Mucosa of rectum (tissue), 2 donors: ENCODE measurements at regions not wholly inside any gene's neighbourhood (a gene's known extent, or its start where the extent isn't known, plus 50 kb on each side); places are given as distances from the start of the nearest gene placed in this dataset.

Experiments
- H3K27ac ChIP-seq, 2 donors: one replicate each; pipeline ENCODE4 v1.7.0; 2013; ENCODE audit warnings: inconsistent platforms in 2 of 2, low read depth in 2 of 2, low read length in 2 of 2
- H3K27me3 ChIP-seq, 2 donors: one replicate each; pipeline ENCODE4 v1.7.0; 2013; ENCODE audit warnings: low read length in 2 of 2; ENCODE audit not compliant: control insufficient read depth in 2 of 2, insufficient read depth in 2 of 2
- H3K36me3 ChIP-seq, 2 donors: one replicate each; pipeline ENCODE4 v1.7.0; 2013; ENCODE audit warnings: low read length in 2 of 2; ENCODE audit not compliant: control insufficient read depth in 2 of 2, insufficient read depth in 2 of 2
- H3K4me1 ChIP-seq, 2 donors: one replicate each; pipeline ENCODE4 v1.7.0; 2013; ENCODE audit warnings: low read length in 2 of 2, mild to moderate bottlenecking in 1 of 2; ENCODE audit not compliant: control insufficient read depth in 2 of 2, insufficient read depth in 2 of 2
- H3K4me3 ChIP-seq, 2 donors: one replicate each; pipeline ENCODE4 v1.7.0; 2013; ENCODE audit warnings: low read length in 2 of 2
- H3K9ac ChIP-seq, 2 donors: one replicate each; pipeline ENCODE4 v1.7.0; 2013; ENCODE audit warnings: low read length in 2 of 2, low read depth in 1 of 2, mild to moderate bottlenecking in 1 of 2
- H3K9me3 ChIP-seq, 2 donors: one replicate each; pipeline ENCODE4 v1.7.0; 2013; ENCODE audit warnings: low read length in 2 of 2; ENCODE audit not compliant: control insufficient read depth in 2 of 2
- donor health status: healthy.
- donor health status: Normal muscosa, but diverticular disease.

DNA sequence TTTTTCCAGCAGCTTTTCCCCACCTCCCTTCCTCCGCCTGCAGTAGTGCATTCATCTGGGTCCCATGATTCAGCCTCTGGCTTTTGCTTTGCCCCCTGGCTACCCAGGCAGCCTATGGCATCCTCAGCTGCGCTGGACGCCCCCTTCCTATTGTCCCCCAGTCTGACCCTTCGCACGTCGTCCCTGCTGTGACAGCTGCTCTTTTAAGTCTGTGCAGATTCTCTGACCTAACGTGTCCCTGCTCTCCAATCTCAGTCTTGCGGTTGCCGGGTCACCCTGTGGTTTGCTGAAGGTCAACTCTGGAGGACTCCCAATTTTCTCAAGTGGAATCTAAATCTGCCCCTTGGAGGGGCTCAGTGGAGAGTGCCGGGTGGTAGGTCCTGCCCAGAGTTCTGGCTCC, 294.3 kb downstream of the CDC5L start:
- H3K27me3 ChIP-seq, result no peaks in the 10 kb centered on the region
- H3K4me3 ChIP-seq, result no peak overlapping the region
- no peak overlapping the region for H3K9ac ChIP-seq
- no peaks in the 10 kb centered on the region for H3K4me1 ChIP-seq
- no peak overlapping the region for H3K27ac ChIP-seq
- no peaks in the 10 kb centered on the region for H3K9me3 ChIP-seq
- no peaks in the 10 kb centered on the region for H3K36me3 ChIP-seq

DNA sequence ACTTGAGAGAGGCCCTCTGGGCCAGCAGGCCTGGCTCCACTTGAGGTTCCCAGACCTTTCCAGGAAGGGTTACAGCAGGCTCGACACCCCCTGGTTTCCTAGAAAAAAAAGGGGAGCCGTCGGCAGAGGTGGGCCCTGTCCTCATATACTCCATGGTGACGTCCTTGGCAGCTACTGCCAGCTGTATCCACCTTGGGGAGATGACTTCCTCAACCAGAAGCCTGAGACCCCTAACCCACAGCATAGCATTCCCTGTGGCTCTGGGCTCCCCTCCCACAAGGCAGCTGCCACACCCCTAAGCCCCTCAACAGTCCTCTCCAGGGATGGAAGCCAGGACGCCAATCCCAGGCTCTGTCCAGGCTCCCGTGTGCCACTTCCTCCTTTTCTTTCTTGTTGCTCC, 294.8 kb downstream of the CDC5L start:
- H3K36me3 ChIP-seq, result no peaks in the 10 kb centered on the region
- no peak overlapping the region for H3K27ac ChIP-seq
- no peaks in the 10 kb centered on the region for H3K9me3 ChIP-seq
- no peak overlapping the region for H3K9ac ChIP-seq
- no peaks in the 10 kb centered on the region for H3K4me1 ChIP-seq
- no peak overlapping the region for H3K4me3 ChIP-seq
- H3K27me3 ChIP-seq, result no peaks in the 10 kb centered on the region

DNA sequence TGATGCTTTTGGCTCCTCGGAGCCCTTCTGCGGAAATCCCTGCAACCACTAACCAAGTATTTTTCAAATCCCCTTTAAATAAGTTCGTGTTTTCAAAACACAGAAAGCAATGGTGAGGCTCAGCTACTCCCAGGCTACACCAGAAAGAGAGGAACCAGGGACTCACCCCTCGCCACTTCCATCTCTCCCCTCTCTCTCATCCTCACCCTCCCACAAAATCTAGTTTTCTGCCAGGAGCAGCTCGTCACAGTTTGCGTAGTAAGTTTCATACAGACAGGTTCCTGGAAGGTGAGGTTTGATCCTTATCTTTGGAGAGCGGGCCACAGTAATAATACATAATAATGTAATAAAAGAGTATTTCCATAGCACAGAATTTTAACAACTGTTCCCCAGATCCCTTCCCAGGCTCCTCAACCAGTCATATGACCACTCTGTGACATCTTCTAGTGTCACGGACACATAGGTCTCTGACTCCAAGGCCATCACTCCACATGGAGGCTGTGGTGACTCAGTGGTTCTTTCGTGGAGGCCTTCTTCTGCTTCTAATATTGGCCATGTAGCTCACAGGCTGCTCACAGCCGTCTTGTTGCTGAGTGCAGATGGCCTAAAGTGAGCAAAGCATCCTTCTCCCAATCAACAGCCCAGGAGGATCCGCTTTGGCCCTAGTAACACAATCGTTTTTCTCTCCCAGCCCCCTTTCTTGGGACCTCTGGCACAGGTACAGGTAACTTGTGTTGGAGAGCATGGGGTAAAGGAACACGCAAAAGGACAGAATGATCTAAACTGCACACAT, 295.7 kb downstream of the CDC5L start:
- H3K9me3 ChIP-seq, result no peaks in the 10 kb centered on the region
- no peak overlapping the region for H3K9ac ChIP-seq
- H3K4me1 ChIP-seq, result no peaks in the 10 kb centered on the region
- H3K4me3 ChIP-seq, result no peak overlapping the region
- no peaks in the 10 kb centered on the region for H3K36me3 ChIP-seq
- H3K27ac ChIP-seq, result no peak overlapping the region
- no peaks in the 10 kb centered on the region for H3K27me3 ChIP-seq

DNA sequence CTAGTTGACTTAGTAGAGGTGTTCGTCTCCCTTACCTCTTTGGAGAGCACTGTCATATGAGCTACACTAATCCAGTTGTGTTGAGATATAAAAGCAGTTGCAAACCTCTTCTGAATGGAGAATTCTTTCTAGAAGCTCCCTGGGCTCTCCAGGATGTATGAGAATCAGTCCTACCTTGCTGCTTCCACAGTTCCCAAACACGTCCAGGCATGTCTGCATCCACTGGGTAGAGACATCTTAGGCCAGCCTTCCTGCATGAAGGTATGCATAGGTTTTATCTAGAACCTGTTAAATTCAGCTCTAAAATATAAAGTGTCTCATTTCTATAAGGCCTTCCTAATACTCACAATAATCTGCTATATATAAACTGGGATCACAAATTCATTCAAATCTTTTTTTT, 297.7 kb downstream of the CDC5L start:
- Histone ChIP-seq H3K9ac (no peak overlapping the region), H3K27ac (no peak overlapping the region), H3K4me3 (no peak overlapping the region), H3K4me1 (no peaks in the 10 kb centered on the region), H3K36me3 (no peaks in the 10 kb centered on the region), H3K27me3 (no peaks in the 10 kb centered on the region), H3K9me3 (no peaks in the 10 kb centered on the region)

DNA sequence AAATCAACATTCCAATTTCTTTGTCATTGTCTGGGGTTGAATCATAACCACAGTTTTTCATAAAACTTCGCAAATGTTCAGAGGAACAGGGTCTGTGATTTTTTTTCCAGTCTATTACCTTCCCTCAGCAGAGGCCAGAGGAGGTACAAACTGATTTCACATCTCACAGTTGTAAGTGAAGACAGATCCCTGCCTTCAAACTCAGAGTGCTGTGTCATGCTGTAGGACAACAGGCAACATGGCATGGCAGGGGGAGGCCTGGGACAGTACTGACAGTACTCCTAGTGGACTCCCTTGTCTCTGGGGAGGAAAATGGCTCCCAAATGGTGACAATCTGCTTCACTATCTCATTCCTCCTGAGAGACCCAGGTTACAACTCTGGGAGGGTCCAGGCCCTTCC, 308.6 kb downstream of the CDC5L start:
- H3K27ac ChIP-seq, result no peak overlapping the region
- H3K9ac ChIP-seq, result no peak overlapping the region
- H3K4me1 ChIP-seq, result no peaks in the 10 kb centered on the region
- no peak overlapping the region for H3K4me3 ChIP-seq
- no peaks in the 10 kb centered on the region for H3K9me3 ChIP-seq
- H3K36me3 ChIP-seq, result no peaks in the 10 kb centered on the region
- no peaks in the 10 kb centered on the region for H3K27me3 ChIP-seq

DNA sequence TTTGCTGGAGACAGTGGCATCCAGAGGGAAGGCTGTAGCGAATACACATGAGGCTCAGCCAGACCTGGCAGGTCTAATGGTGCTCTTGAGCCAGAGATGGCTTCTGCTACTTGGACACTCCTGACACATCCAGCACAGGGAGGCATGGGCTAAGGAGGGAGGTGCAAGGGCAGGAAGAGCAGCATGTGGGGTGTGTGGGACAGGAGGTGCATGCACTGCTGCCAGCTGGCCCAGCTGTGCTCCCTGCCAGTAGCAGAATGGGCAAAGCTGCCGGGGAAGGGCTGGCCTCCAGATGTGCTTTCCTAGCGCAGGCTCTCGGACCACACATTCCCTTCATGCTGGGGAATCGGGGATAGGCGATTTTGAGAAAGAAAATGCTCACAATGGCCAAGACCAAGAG, 309.2 kb downstream of the CDC5L start:
- H3K4me1 ChIP-seq, result no peaks in the 10 kb centered on the region
- H3K9ac ChIP-seq, result no peak overlapping the region
- H3K27ac ChIP-seq, result no peak overlapping the region
- H3K9me3 ChIP-seq, result no peaks in the 10 kb centered on the region
- no peaks in the 10 kb centered on the region for H3K27me3 ChIP-seq
- H3K4me3 ChIP-seq, result no peak overlapping the region
- H3K36me3 ChIP-seq, result no peaks in the 10 kb centered on the region

DNA sequence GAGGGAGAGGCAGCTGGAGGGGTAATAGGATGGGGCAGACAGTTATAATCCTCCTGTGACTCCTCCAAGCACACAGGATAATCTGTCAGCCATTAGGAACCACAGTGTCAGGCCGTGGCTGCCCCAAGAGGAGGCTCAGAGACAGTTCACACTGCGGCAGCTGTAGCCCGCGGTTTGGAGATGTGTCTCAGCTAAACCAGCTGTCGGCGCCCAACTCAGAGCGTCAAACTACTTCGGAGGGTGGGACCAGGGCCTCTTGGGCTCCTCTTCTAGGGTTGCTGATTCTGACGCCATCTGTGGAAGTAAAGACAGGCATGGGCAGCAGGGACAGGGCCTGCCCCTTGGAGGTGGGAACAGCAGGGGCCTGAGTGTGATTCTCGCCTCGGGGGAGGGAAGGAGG, 309.8 kb downstream of the CDC5L start:
- H3K27ac ChIP-seq, result no peak overlapping the region

DNA sequence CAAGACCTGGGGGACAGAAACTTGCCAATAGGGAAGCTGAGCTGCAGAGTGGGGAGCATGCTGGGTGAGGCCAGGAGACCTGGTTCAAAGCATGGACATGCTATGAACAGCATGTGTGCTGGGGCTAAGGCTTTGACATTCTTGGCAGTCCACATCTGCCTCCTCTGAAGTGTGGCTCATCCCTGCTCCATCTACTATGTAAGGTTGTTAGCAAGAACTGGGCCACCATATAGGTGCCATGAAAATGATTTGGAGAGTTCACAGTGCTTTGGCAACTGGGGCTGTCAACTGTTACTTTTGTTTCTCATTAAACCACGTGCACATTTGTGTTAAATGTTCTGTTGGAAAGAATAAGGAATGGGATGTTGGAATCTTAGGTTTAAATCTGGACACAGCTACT, 311.1 kb downstream of the CDC5L start:
- Histone ChIP-seq H3K9me3 (no peaks in the 10 kb centered on the region), H3K4me1 (no peaks in the 10 kb centered on the region), H3K4me3 (no peak overlapping the region)

More for the DNA sequence above, 309.8 kb downstream of the CDC5L start:
- Histone ChIP-seq H3K27me3 (no peaks in the 10 kb centered on the region), H3K9ac (no peak overlapping the region), H3K4me3 (no peak overlapping the region), H3K9me3 (no peaks in the 10 kb centered on the region), H3K36me3 (no peaks in the 10 kb centered on the region), H3K4me1 (no peaks in the 10 kb centered on the region)

DNA sequence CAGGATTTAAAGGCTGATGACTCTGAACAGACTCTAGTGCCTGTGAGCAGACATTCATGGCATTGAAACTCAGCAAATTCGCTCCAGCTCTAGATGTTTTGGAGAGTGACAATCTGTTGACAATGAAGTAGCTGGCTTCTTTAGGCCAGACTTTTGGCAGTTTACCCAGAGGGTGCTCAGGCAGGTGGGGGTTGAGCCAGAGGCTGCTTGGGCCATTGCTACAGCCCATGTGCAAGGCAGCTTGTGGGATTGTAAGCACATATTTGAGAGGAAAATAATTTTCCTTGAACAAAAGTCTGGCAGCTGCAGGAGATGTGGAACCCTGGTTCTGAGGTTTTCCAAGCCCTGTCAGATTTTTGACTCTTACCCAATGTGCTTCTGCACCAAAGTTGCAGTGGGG, 311.6 kb downstream of the CDC5L start:
- Histone ChIP-seq H3K27me3 (no peaks in the 10 kb centered on the region), H3K4me3 (no peak overlapping the region), H3K36me3 (no peaks in the 10 kb centered on the region), H3K9me3 (no peaks in the 10 kb centered on the region), H3K9ac (no peak overlapping the region), H3K4me1 (no peaks in the 10 kb centered on the region), H3K27ac (no peak overlapping the region)

More for the DNA sequence above, 311.1 kb downstream of the CDC5L start:
- H3K36me3 ChIP-seq, result no peaks in the 10 kb centered on the region
- H3K27ac ChIP-seq, result no peak overlapping the region
- H3K9ac ChIP-seq, result no peak overlapping the region
- H3K27me3 ChIP-seq, result no peaks in the 10 kb centered on the region

DNA sequence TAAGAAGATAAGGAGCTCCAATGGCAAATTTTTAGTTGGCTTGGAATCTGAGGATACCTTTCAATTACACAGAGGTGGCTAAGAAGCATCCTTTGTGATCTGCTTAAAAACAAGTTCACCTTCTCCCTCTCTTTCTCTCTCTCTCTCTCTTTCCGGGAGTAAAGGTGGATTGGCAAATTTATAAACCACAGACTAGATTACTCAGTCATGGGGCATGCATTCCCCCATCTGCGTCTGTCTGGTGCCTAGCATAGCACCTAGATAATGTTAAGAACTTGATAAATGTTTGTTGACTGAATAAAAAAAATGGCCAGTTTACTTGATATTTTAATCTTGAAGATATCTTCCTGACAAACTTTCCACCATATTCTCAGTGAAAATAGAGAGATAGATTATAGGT, 312.3 kb downstream of the CDC5L start:
- H3K4me3 ChIP-seq, result no peak overlapping the region

More for the DNA sequence above, 312.3 kb downstream of the CDC5L start:
- Histone ChIP-seq H3K27me3 (peaks cover 0 to 2% of the 10 kb centered on the region in 2 donors), H3K9me3 (no peaks in the 10 kb centered on the region), H3K9ac (no peak overlapping the region), H3K36me3 (no peaks in the 10 kb centered on the region), H3K27ac (no peak overlapping the region), H3K4me1 (peaks cover 0 to 2% of the 10 kb centered on the region in 2 donors)
